PC-3 (cell line): ENCODE measurements at regions not wholly inside any gene's neighbourhood (a gene's known extent, or its start where the extent isn't known, plus 50 kb on each side); places are given as distances from the start of the nearest gene placed in this dataset.

Experiments used
- CTCF ChIP-seq: fragments of 300-600 bp; sonication (generic); conservative IDR thresholded peaks from 2 replicates; pipeline ENCODE4 v1.5.1; 2017; ENCODE audit warnings: antibody characterized with exemption, low read depth, mild to moderate bottlenecking, low read length
- EZH2phosphoT487 ChIP-seq: fragments of 300-600 bp; sonication (generic); IDR thresholded peaks from 2 replicates; pipeline ENCODE4 v1.6.1; 2018; ENCODE audit warnings: mild to moderate bottlenecking, antibody characterized with exemption, low read length, borderline replicate concordance

- TF ChIP-seq CTCF, result 0 out of 2 replicates have a peak, but pooled peaks have one; percentile 12
- no peak for TF ChIP-seq EZH2phosphoT487
These were observed 67.4 kb upstream of the FBRSL1 start for GRCh38 chr12:132422381-132423043.
